KMS-11 (cell line): ENCODE measurements at regions not wholly inside any gene's neighbourhood (a gene's known extent, or its start where the extent isn't known, plus 50 kb on each side); places are given as distances from the start of the nearest gene placed in this dataset.

Source experiments
- H2AFZ ChIP-seq: fragments of 200-600 bp; sonication (generic); 2 replicates; pipeline ENCODE4 v1.6.1; 2016; ENCODE audit warnings: antibody characterized with exemption, mixed run types, low read depth
- H3K27ac ChIP-seq: fragments of 200-600 bp; sonication (generic); 2 replicates; pipeline ENCODE4 v1.6.1; 2016; ENCODE audit warnings: mild to moderate bottlenecking, mixed run types
- H3K27me3 ChIP-seq: fragments of 200-600 bp; sonication (generic); 2 replicates; pipeline ENCODE4 v1.6.1; 2017; ENCODE audit warnings: mild to moderate bottlenecking, low read depth, mixed run types, moderate library complexity; ENCODE audit not compliant: insufficient read depth
- H3K36me3 ChIP-seq: fragments of 200-600 bp; sonication (generic); 2 replicates; pipeline ENCODE4 v1.6.1; 2017; ENCODE audit warnings: mild to moderate bottlenecking, mixed run types; ENCODE audit not compliant: insufficient read depth
- H3K4me1 ChIP-seq: fragments of 200-600 bp; sonication (generic); 2 replicates; pipeline ENCODE4 v1.6.1; 2016; ENCODE audit warnings: mild to moderate bottlenecking, low read depth, mixed run types; ENCODE audit not compliant: poor library complexity, severe bottlenecking
- H3K4me2 ChIP-seq: fragments of 200-600 bp; sonication (generic); 2 replicates; pipeline ENCODE4 v1.7.0; 2016; ENCODE audit warnings: mild to moderate bottlenecking, mixed run types
- H3K4me3 ChIP-seq: fragments of 200-600 bp; sonication (generic); IDR thresholded peaks from 2 replicates; pipeline ENCODE4 v1.6.1; 2017; ENCODE audit warnings: low read depth, low read length, mixed read lengths; ENCODE audit not compliant: insufficient read depth
- H3K79me2 ChIP-seq: fragments of 200-600 bp; sonication (generic); 2 replicates; pipeline ENCODE4 v1.6.1; 2016; ENCODE audit warnings: low read depth, mixed run types; ENCODE audit not compliant: insufficient read depth
- H3K9ac ChIP-seq: fragments of 200-600 bp; sonication (generic); 2 replicates; pipeline ENCODE4 v1.6.1; 2016; ENCODE audit warnings: mild to moderate bottlenecking, mixed run types
- H4K20me1 ChIP-seq: fragments of 200-600 bp; sonication (generic); 2 replicates; pipeline ENCODE4 v1.6.1; 2016; ENCODE audit warnings: mild to moderate bottlenecking, mixed run types; ENCODE audit not compliant: insufficient read depth
- CTCF ChIP-seq: fragments of 200-600 bp; sonication (generic); conservative IDR thresholded peaks from 2 replicates; pipeline ENCODE4 v1.6.1; 2017; ENCODE audit warnings: low read depth, mild to moderate bottlenecking, antibody characterized with exemption, low read length, moderate library complexity, mixed read lengths

- Histone ChIP-seq H3K4me3 (no peak overlapping the region), H3K27me3 (no peaks in the 10 kb centered on the region), H4K20me1 (no peaks in the 10 kb centered on the region), H3K4me1 (no peaks in the 10 kb centered on the region), H3K4me2 (no peak overlapping the region), H3K79me2 (no peaks in the 10 kb centered on the region), H3K36me3 (no peaks in the 10 kb centered on the region), H3K9ac (no peak overlapping the region), H2AFZ (no peak overlapping the region), H3K27ac (no peak overlapping the region)
- TF ChIP-seq CTCF, result no peak
Observed at GRCh38 chr2:42938671-42939370, 146.4 kb upstream of the HAAO start.

- H3K36me3 ChIP-seq, result no peaks in the 10 kb centered on the region
- H2AFZ ChIP-seq, result no peak overlapping the region
- TF ChIP-seq CTCF, result no peak
- H3K4me3 ChIP-seq, result no peak overlapping the region
- H3K9ac ChIP-seq, result no peak overlapping the region
- no peak overlapping the region for H3K4me2 ChIP-seq
- H4K20me1 ChIP-seq, result no peaks in the 10 kb centered on the region
- no peaks in the 10 kb centered on the region for H3K4me1 ChIP-seq
- no peak overlapping the region for H3K27ac ChIP-seq
- H3K27me3 ChIP-seq, result no peaks in the 10 kb centered on the region
- no peaks in the 10 kb centered on the region for H3K79me2 ChIP-seq
Observed at GRCh38 chr2:42937171-42937875, 144.9 kb upstream of the HAAO start.

GRCh38 chr2:42935692-42936671 lies 143.6 kb upstream of the HAAO start:
- no peaks in the 10 kb centered on the region for H3K36me3 ChIP-seq
- H3K27ac ChIP-seq, result no peak overlapping the region
- H3K79me2 ChIP-seq, result no peaks in the 10 kb centered on the region
- no peak overlapping the region for H3K4me3 ChIP-seq
- no peaks in the 10 kb centered on the region for H3K4me1 ChIP-seq
- H3K9ac ChIP-seq, result no peak overlapping the region
- H2AFZ ChIP-seq, result no peak overlapping the region
- H3K27me3 ChIP-seq, result no peaks in the 10 kb centered on the region
- TF ChIP-seq CTCF, result no peak
- no peak overlapping the region for H3K4me2 ChIP-seq
- H4K20me1 ChIP-seq, result no peaks in the 10 kb centered on the region

- no peak overlapping the region for H3K27ac ChIP-seq
- no peaks in the 10 kb centered on the region for H3K4me1 ChIP-seq
- H3K9ac ChIP-seq, result no peak overlapping the region
- no peaks in the 10 kb centered on the region for H3K27me3 ChIP-seq
- no peaks in the 10 kb centered on the region for H3K36me3 ChIP-seq
- H3K4me2 ChIP-seq, result no peak overlapping the region
- no peak for TF ChIP-seq CTCF
- H3K79me2 ChIP-seq, result no peaks in the 10 kb centered on the region
- no peak overlapping the region for H2AFZ ChIP-seq
- H3K4me3 ChIP-seq, result no peak overlapping the region
- no peaks in the 10 kb centered on the region for H4K20me1 ChIP-seq
Observed at GRCh38 chr2:42934580-42935186, 142.3 kb upstream of the HAAO start.
